Neuronal stem cell (in vitro differentiated cells): ENCODE measurements at regions not wholly inside any gene's neighbourhood (a gene's known extent, or its start where the extent isn't known, plus 50 kb on each side); places are given as distances from the start of the nearest gene placed in this dataset.
A peak's percentile ranks its signal among the peaks of the same experiment; 100 is the strongest.

Source experiments
- DNase-seq: peaks from one replicate; pipeline ENCODE4 v3.0.0-alpha.2; 2013; ENCODE audit warnings: low spot score
- H2AFZ ChIP-seq: one replicate; pipeline ENCODE4 v1.6.1; 2013; ENCODE audit warnings: mild to moderate bottlenecking, low read length, inconsistent platforms
- H2AK5ac ChIP-seq: 2 replicates; pipeline ENCODE4 v1.6.1; 2013; ENCODE audit warnings: low read depth, mild to moderate bottlenecking, inconsistent platforms, low read length, moderate library complexity, mixed read lengths
- H2BK120ac ChIP-seq: 2 replicates; pipeline ENCODE4 v1.6.1; 2013; ENCODE audit warnings: low read depth, mild to moderate bottlenecking, inconsistent platforms, low read length, moderate library complexity, mixed read lengths
- H2BK12ac ChIP-seq: one replicate; pipeline ENCODE4 v1.6.1; 2013; ENCODE audit warnings: low read length, inconsistent platforms
- H2BK15ac ChIP-seq: 2 replicates; pipeline ENCODE4 v1.6.1; 2013; ENCODE audit warnings: mild to moderate bottlenecking, low read length, inconsistent platforms, mixed read lengths
- H2BK5ac ChIP-seq: one replicate; pipeline ENCODE4 v1.6.1; 2013; ENCODE audit warnings: inconsistent platforms, mild to moderate bottlenecking, low read length, moderate library complexity
- H3K14ac ChIP-seq: one replicate; pipeline ENCODE4 v1.6.1; 2013; ENCODE audit warnings: low read length, inconsistent platforms
- H3K18ac ChIP-seq: 2 replicates; pipeline ENCODE4 v1.6.1; 2013; ENCODE audit warnings: low read length, inconsistent platforms
- H3K23ac ChIP-seq: 2 replicates; pipeline ENCODE4 v1.6.1; 2013; ENCODE audit warnings: low read depth, mild to moderate bottlenecking, mixed read lengths, low read length, inconsistent platforms; ENCODE audit not compliant: poor library complexity
- H3K27ac ChIP-seq: replicated peaks from 3 replicates; pipeline ENCODE4 v1.5.1; 2013; ENCODE audit warnings: low read length, inconsistent platforms
- H3K27me3 ChIP-seq, 3 experiments: 2 replicates each; pipeline ENCODE4 v1.6.1; 2013; ENCODE audit warnings: low read length in 3 of 3, mild to moderate bottlenecking in 2 of 3, inconsistent platforms in 1 of 3, low read depth in 1 of 3, mixed read lengths in 1 of 3, moderate library complexity in 1 of 3; ENCODE audit not compliant: control insufficient read depth in 3 of 3, insufficient read depth in 3 of 3
- H3K36me3 ChIP-seq, 2 donors: replicated peaks in 1 of 2; 2 replicates each; pipeline ENCODE4 v1.6.1; 2013; ENCODE audit warnings: low read length in 2 of 2; ENCODE audit not compliant: control insufficient read depth in 2 of 2, insufficient read depth in 2 of 2
- H3K4ac ChIP-seq: 2 replicates; pipeline ENCODE4 v1.6.1; 2013; ENCODE audit warnings: inconsistent platforms, mild to moderate bottlenecking, low read length, moderate library complexity
- H3K4me1 ChIP-seq, 2 donors: 1 replicate in 1 of 2; 2 replicates in 1 of 2; pipeline ENCODE4 v1.6.1; 2013; ENCODE audit warnings: low read length in 2 of 2, low read depth in 1 of 2; ENCODE audit not compliant: control insufficient read depth in 2 of 2, insufficient read depth in 1 of 2
- H3K4me2 ChIP-seq: one replicate; pipeline ENCODE4 v1.6.1; 2013; ENCODE audit warnings: mild to moderate bottlenecking, low read length, inconsistent platforms; ENCODE audit not compliant: insufficient read depth, poor library complexity, severe bottlenecking
- H3K4me3 ChIP-seq, 2 donors: 2 replicates each; pipeline ENCODE4 v1.5.1; 2013; ENCODE audit warnings: low read length in 2 of 2, mild to moderate bottlenecking in 2 of 2, inconsistent platforms in 1 of 2, moderate library complexity in 1 of 2
- H3K79me1 ChIP-seq: one replicate; pipeline ENCODE4 v1.6.1; 2013; ENCODE audit warnings: low read depth, mild to moderate bottlenecking, inconsistent platforms, low read length, moderate library complexity
- H3K9ac ChIP-seq: one replicate; pipeline ENCODE4 v1.6.1; 2013; ENCODE audit warnings: mild to moderate bottlenecking, low read depth, low read length, inconsistent platforms; ENCODE audit not compliant: poor library complexity
- H3K9me3 ChIP-seq, 2 donors: replicated peaks in 1 of 2; 2 replicates each; pipeline versions ENCODE3 to v1.6.1; 2013; ENCODE audit warnings: low read length in 2 of 2, mild to moderate bottlenecking in 2 of 2, inconsistent platforms in 1 of 2, low read depth in 1 of 2, mixed read lengths in 1 of 2, moderate library complexity in 1 of 2; ENCODE audit not compliant: control insufficient read depth in 2 of 2, insufficient read depth in 1 of 2
- H4K8ac ChIP-seq: one replicate; pipeline ENCODE4 v1.6.1; 2013; ENCODE audit warnings: low read depth, mild to moderate bottlenecking, inconsistent platforms, low read length, moderate library complexity
- H4K91ac ChIP-seq: one replicate; pipeline ENCODE4 v1.6.1; 2013; ENCODE audit warnings: low read length, low read depth, mild to moderate bottlenecking, inconsistent platforms; ENCODE audit not compliant: poor library complexity
- WGBS, 2 donors: extraction: QIAGEN DNeasy Blood & Tissue Kit; methylation state at CpG; one replicate each; pipeline ENCODE4 v1.1.7; 2013; ENCODE audit warnings: missing lambda C conversion rate in 2 of 2, mixed read lengths in 1 of 2; ENCODE audit not compliant: insufficient read length in 2 of 2, insufficient replicate concordance in 1 of 2; ENCODE audit errors: extremely low coverage in 2 of 2; 5-methylcytosine and 5-hydroxymethylcytosine counted together

- no peak for DNase-seq
- Histone ChIP-seq H3K79me1 (no peaks in the 10 kb centered on the region), H2BK12ac (no peak overlapping the region), H2AK5ac (no peak overlapping the region), H3K23ac (no peak overlapping the region), H2BK5ac (no peak overlapping the region), H3K4me1 (no peaks in the 10 kb centered on the region), H2BK120ac (no peak overlapping the region), H4K91ac (no peak overlapping the region), H2BK15ac (no peak overlapping the region), H3K4me3 (no peak overlapping the region), H2AFZ (no peak overlapping the region), H3K14ac (no peak overlapping the region), H3K27me3 (no peaks in the 10 kb centered on the region), H4K8ac (no peak overlapping the region), H3K4me2 (no peak overlapping the region), H3K27ac (no peak overlapping the region), H3K18ac (no peak overlapping the region), H3K9me3 (peaks cover 0 to 2% of the 10 kb centered on the region in 2 donors), H3K4ac (no peak overlapping the region), H3K36me3 (no peaks in the 10 kb centered on the region), H3K9ac (no peak overlapping the region)
- WGBS, 2 donors = no CpG with 5 or more reads among the region's 7 CpGs
These were observed 125.8 kb upstream of the CLNK start for GRCh38 chr4:10810411-10810810.

DNA sequence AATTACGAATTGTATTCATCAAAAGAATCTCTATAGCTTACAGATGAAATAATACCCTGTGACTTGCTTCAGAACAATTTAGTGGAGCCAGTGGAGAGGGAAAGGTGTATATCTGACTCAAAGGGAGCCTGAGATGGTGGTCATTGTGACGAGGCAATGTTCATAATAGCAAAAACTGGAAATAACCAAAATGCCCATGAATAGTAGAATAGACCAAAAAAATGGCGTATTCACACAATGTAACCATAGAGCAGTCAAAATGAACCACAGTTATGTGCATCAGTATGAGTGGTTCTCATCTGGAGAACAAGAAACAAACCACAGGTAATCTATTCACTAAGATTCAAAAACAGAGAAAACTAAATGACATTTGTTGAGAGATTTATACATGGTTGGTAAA, 125.3 kb upstream of the CLNK start:
- Histone ChIP-seq H2BK15ac (no peak overlapping the region), H3K4me2 (no peak overlapping the region), H3K14ac (no peak overlapping the region), H3K4ac (no peak overlapping the region), H3K79me1 (no peaks in the 10 kb centered on the region), H3K27me3 (no peaks in the 10 kb centered on the region), H2AK5ac (no peak overlapping the region), H2BK12ac (no peak overlapping the region), H2BK5ac (no peak overlapping the region), H3K23ac (no peak overlapping the region), H3K4me3 (no peak overlapping the region), H4K91ac (no peak overlapping the region), H2AFZ (no peak overlapping the region), H3K9ac (no peak overlapping the region), H4K8ac (no peak overlapping the region), H2BK120ac (no peak overlapping the region), H3K4me1 (no peaks in the 10 kb centered on the region), H3K27ac (no peak overlapping the region), H3K36me3 (no peaks in the 10 kb centered on the region), H3K9me3 (peaks cover 0 to 2% of the 10 kb centered on the region in 2 donors), H3K18ac (no peak overlapping the region)
- no peak for DNase-seq
- no CpG with 5 or more reads among the region's 3 CpGs for WGBS, 2 donors

DNA sequence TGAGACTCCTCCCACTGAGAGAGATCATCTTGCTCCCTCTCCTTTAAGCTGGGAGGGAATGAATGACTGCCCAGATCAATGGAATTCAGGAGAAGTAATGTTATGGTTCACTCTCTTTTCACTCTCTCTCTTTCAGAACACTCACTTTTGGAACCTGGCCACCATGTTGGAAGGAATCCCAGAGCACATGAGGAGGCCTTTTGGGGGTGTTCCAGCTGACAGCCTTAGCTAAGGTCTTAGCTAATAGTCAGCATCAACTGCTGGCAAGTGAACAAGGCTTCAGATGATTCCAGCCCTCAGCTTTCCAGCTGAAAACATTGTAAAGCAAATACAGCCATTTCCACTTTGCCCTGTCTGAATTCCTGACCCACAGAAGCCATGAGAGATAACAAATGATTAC, 124.0 kb upstream of the CLNK start:
- H3K36me3 ChIP-seq = no peaks in the 10 kb centered on the region
- H3K23ac ChIP-seq = no peak overlapping the region
- H2BK12ac ChIP-seq = no peak overlapping the region
- H3K4me2 ChIP-seq = no peak overlapping the region
- H3K9me3 ChIP-seq = peaks cover 0 to 2% of the 10 kb centered on the region in 2 donors
- H3K79me1 ChIP-seq = no peaks in the 10 kb centered on the region
- no peak for DNase-seq
- no peak overlapping the region for H2AK5ac ChIP-seq
- no peak overlapping the region for H3K14ac ChIP-seq
- no peak overlapping the region for H3K9ac ChIP-seq
- H3K27ac ChIP-seq = no peak overlapping the region
- H3K4ac ChIP-seq = no peak overlapping the region
- H3K18ac ChIP-seq = no peak overlapping the region
- H2AFZ ChIP-seq = no peak overlapping the region
- no peak overlapping the region for H3K4me3 ChIP-seq
- H4K8ac ChIP-seq = no peak overlapping the region
- H4K91ac ChIP-seq = no peak overlapping the region
- H2BK5ac ChIP-seq = no peak overlapping the region
- no peaks in the 10 kb centered on the region for H3K27me3 ChIP-seq
- H2BK120ac ChIP-seq = no peak overlapping the region
- no peak overlapping the region for H2BK15ac ChIP-seq
- H3K4me1 ChIP-seq = no peaks in the 10 kb centered on the region

- no peaks in the 10 kb centered on the region for H3K4me1 ChIP-seq
- no peak overlapping the region for H3K18ac ChIP-seq
- H3K4me2 ChIP-seq = no peak overlapping the region
- H4K8ac ChIP-seq = no peak overlapping the region
- H3K23ac ChIP-seq = no peak overlapping the region
- H3K4ac ChIP-seq = no peak overlapping the region
- no peak overlapping the region for H3K14ac ChIP-seq
- H2AK5ac ChIP-seq = no peak overlapping the region
- WGBS, 2 donors = no CpG with 5 or more reads among the region's 4 CpGs
- peaks cover 0 to 2% of the 10 kb centered on the region in 2 donors for H3K9me3 ChIP-seq
- no peaks in the 10 kb centered on the region for H3K79me1 ChIP-seq
- no peaks in the 10 kb centered on the region for H3K36me3 ChIP-seq
- H3K27ac ChIP-seq = no peak overlapping the region
- H2BK12ac ChIP-seq = no peak overlapping the region
- no peak overlapping the region for H2BK15ac ChIP-seq
- no peak for DNase-seq
- peak overlapping the region; percentile 73 for H3K9ac ChIP-seq
- no peak overlapping the region for H2BK120ac ChIP-seq
- H2BK5ac ChIP-seq = no peak overlapping the region
- H3K4me3 ChIP-seq = no peak overlapping the region
- no peak overlapping the region for H2AFZ ChIP-seq
- H4K91ac ChIP-seq = no peak overlapping the region
- no peaks in the 10 kb centered on the region for H3K27me3 ChIP-seq
These were observed 122.5 kb upstream of the CLNK start for GRCh38 chr4:10806953-10807645.
